ENCODE measurements at regions not wholly inside any gene's neighbourhood (a gene's known extent, or its start where the extent isn't known, plus 50 kb on each side); places are given as distances from the start of the nearest gene placed in this dataset.

DNA sequence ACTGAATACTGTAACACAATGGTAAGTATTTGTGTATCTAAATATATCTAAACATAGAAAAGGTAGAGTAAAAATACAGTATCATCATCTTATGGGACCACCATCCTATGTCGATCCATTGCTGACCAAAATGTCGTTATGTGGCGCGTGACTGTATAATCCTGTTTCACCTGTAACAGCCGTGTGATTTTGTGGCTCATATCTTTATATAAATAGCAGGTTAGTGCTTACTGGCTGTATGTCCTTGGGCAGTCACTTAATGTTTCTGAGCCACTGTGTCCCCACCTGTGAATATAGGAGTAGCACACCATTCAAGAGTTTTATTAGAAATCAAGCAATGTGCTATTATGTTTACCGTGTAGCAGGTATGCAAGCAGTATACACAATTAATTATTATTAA, 226.2 kb upstream of the FAT1 start:
- POLR2A ChIA-PET (ENCODE audit: partially characterized antibody): no interaction called here
- H4K8ac ChIP-seq (ENCODE audit: extremely low read depth, insufficient read depth, low read length): no peak overlapping the region
- 86% methylated on average over 6 of the region's 6 CpGs; no CpG with 5 or more reads in 1 of the 2 experiments for WGBS, 2 experiments (ENCODE audit: extremely low coverage in 1 of 2, insufficient coverage in 1 of 2, insufficient read length in 1 of 2, insufficient replicate concordance in 2 of 2, low coverage in 1 of 2, low lambda C conversion rate in 2 of 2, missing lambda C conversion rate in 1 of 2)
- no peak overlapping the region for H3K9ac ChIP-seq (replicated peaks in 1 of 4; ENCODE audit: extremely low read depth in 1 of 4, low read depth in 3 of 4, low read length in 3 of 4)
- no peaks in the 10 kb centered on the region for H3K27me3 ChIP-seq (replicated peaks in 1 of 4; ENCODE audit: control insufficient read depth in 3 of 4, extremely low read depth in 1 of 4, insufficient read depth in 3 of 4, low read length in 3 of 4)
- CTCF ChIA-PET (ENCODE audit: partially characterized antibody): interaction anchor here (0.8 to 0.9 kb wide), 6 partner anchors 9 to 916 kb away, joined by 3 read pairs; no protein-coding TSS in a partner anchor
- H3K23ac ChIP-seq (ENCODE audit: insufficient read length): no peak overlapping the region
- no peak for DNase-seq (ENCODE audit: low read depth in 1 of 2, low spot score in 2 of 2)
- H3K18ac ChIP-seq (ENCODE audit: extremely low read depth, low read length): no peak overlapping the region
- H4K20me1 ChIP-seq (replicated peaks in 1 of 2; ENCODE audit: control insufficient read depth in 1 of 2, insufficient read depth in 2 of 2, low read length in 2 of 2): no peaks in the 10 kb centered on the region
- no peaks in the 10 kb centered on the region for H3K79me1 ChIP-seq (ENCODE audit: low read depth, low read length)
- no peak for FAIRE-seq
- H2AFZ ChIP-seq (ENCODE audit: low read length): no peak overlapping the region
- H2BK5ac ChIP-seq (ENCODE audit: low read depth, low read length): no peak overlapping the region
- no peak overlapping the region for H3K4me2 ChIP-seq (ENCODE audit: insufficient read depth in 1 of 2, low read depth in 2 of 2, low read length in 2 of 2)
- H3K4me1 ChIP-seq (replicated peaks in 1 of 4; ENCODE audit: control insufficient read depth in 3 of 4, insufficient read depth in 4 of 4, low read length in 3 of 4): peaks cover 0 to 3% (median under 1%) of the 10 kb centered on the region in 4 experiments; a peak in 3 of 7 replicates
- H3K9me3 ChIP-seq (ENCODE audit: insufficient read depth in 2 of 2, low read depth in 1 of 2, low read length in 1 of 2): no peaks in the 10 kb centered on the region
- no peak overlapping the region for H3K27ac ChIP-seq (ENCODE audit: low read depth, low read length)
- H3K23me2 ChIP-seq (ENCODE audit: low read depth, low read length): no peaks in the 10 kb centered on the region
- no peak overlapping the region for H3K14ac ChIP-seq (ENCODE audit: insufficient read length)
- H2BK15ac ChIP-seq (ENCODE audit: low read length): no peak overlapping the region
- no peak overlapping the region for H4K91ac ChIP-seq (replicated peaks; ENCODE audit: insufficient read length, low read length)
- H4K5ac ChIP-seq (ENCODE audit: insufficient read length, low read depth, low read length): no peak overlapping the region
- no peak overlapping the region for H3K4me3 ChIP-seq (ENCODE audit: extremely low read depth in 1 of 4, insufficient read depth in 2 of 4, low read depth in 3 of 4, low read length in 4 of 4)
- H3K4ac ChIP-seq (replicated peaks; ENCODE audit: insufficient read length, low read depth, low read length): no peak overlapping the region
- H3K36me3 ChIP-seq (ENCODE audit: control insufficient read depth in 2 of 4, insufficient read depth in 4 of 4, low read length in 3 of 4): no peaks in the 10 kb centered on the region
- no peak overlapping the region for H3K56ac ChIP-seq (replicated peaks; ENCODE audit: insufficient read length, low read depth, low read length)
- H2BK20ac ChIP-seq (ENCODE audit: low read length): no peak overlapping the region
- H2BK12ac ChIP-seq (ENCODE audit: low read depth, low read length): no peak overlapping the region
- H2AK5ac ChIP-seq (ENCODE audit: low read depth, low read length): no peak overlapping the region
- no peaks in the 10 kb centered on the region for H3K79me2 ChIP-seq (ENCODE audit: control insufficient read depth in 1 of 2, insufficient read depth in 2 of 2, low read length in 2 of 2)
- H2BK120ac ChIP-seq (replicated peaks; ENCODE audit: low read depth, low read length): no peak overlapping the region
- TF ChIP-seq TAF1 (IDR thresholded peaks at IDR 0.05; ENCODE audit: low read depth, low read length): no peak
- TF ChIP-seq ASH2L (IDR thresholded peaks at IDR 0.05; ENCODE audit: low read length): no peak
- no peak for TF ChIP-seq SIN3A (conservative IDR thresholded peaks at IDR 0.05 in 1 of 2, IDR thresholded peaks at IDR 0.05 in 1 of 2; ENCODE audit: low read depth in 1 of 2, low read length in 2 of 2)
- TF ChIP-seq RBBP5 (IDR thresholded peaks at IDR 0.05; ENCODE audit: borderline replicate concordance, low read depth, low read length): no peak
- TF ChIP-seq SP4 (IDR thresholded peaks at IDR 0.05; ENCODE audit: low read length): no peak
- TF ChIP-seq NRF1 (IDR thresholded peaks at IDR 0.05; ENCODE audit: low read depth, low read length): no peak
- TF ChIP-seq KDM1A (IDR thresholded peaks at IDR 0.05; ENCODE audit: borderline replicate concordance, low read length): no peak
- TF ChIP-seq BRCA1 (IDR thresholded peaks at IDR 0.05; ENCODE audit: low read depth, low read length): no peak
- TF ChIP-seq SIX5 (IDR thresholded peaks at IDR 0.05; ENCODE audit: low read depth, low read length): no peak
- no peak for TF ChIP-seq EZH2 (IDR thresholded peaks at IDR 0.05; ENCODE audit: low read depth, low read length, severe bottlenecking)
- no peak for TF ChIP-seq RFX5 (IDR thresholded peaks at IDR 0.05; ENCODE audit: borderline replicate concordance, low read depth, low read length)
- TF ChIP-seq, protein P1, sequence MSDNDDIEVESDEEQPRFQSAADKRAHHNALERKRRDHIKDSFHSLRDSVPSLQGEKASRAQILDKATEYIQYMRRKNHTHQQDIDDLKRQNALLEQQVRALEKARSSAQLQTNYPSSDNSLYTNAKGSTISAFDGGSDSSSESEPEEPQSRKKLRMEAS (IDR thresholded peaks at IDR 0.05): no peak
- TF ChIP-seq CEBPB (IDR thresholded peaks at IDR 0.05; ENCODE audit: low read depth, low read length): no peak
- no peak for TF ChIP-seq BACH1 (IDR thresholded peaks at IDR 0.05; ENCODE audit: low read length)
- no peak for TF ChIP-seq CHD2 (IDR thresholded peaks at IDR 0.05; ENCODE audit: low read length)
- no peak for TF ChIP-seq RNF2 (IDR thresholded peaks at IDR 0.05; ENCODE audit: borderline replicate concordance, low read depth, low read length, missing control alignments, poor library complexity, severe bottlenecking)

Measured in H1 (cell line).